Astrocyte of the spinal cord (primary cell): ENCODE measurements at regions not wholly inside any gene's neighbourhood (a gene's known extent, or its start where the extent isn't known, plus 50 kb on each side); places are given as distances from the start of the nearest gene placed in this dataset.
"Not testable (repeated sequence)": the region's sequence is repeated elsewhere in the genome, so short reads cannot be mapped to it uniquely, and the experiment has no call there.

Experiments used
- DNase-seq: peaks from one replicate; pipeline ENCODE4 v3.0.0; 2011; ENCODE audit warnings: low read depth, low spot score
- H3K4me3 ChIP-seq: 2 replicates; pipeline ENCODE4 v1.5.1; 2011; ENCODE audit warnings: low read depth, mild to moderate bottlenecking, low read length, moderate library complexity
- CTCF ChIP-seq: IDR thresholded peaks from 2 replicates; pipeline ENCODE4 v1.5.1; 2012; ENCODE audit warnings: low read depth, mild to moderate bottlenecking, low read length, inconsistent platforms
- in situ Hi-C: cut with HindIII; loops from 2 replicates; pipeline ENCODE4 v1.10.0; 2017; ENCODE audit warnings: low sequenced_read_pairs

GRCh38 chr5:163953901-163954300 lies 448.5 kb downstream of the MAT2B start:
- no peak for DNase-seq
- H3K4me3 ChIP-seq, result no peak overlapping the region
- no peak for TF ChIP-seq CTCF
- in situ Hi-C loops, result no loop called here

GRCh38 chr5:163961230-163961629 lies 455.8 kb downstream of the MAT2B start:
- H3K4me3 ChIP-seq, in situ Hi-C loops, DNase-seq: not testable (repeated sequence)

- no peak overlapping the region for H3K4me3 ChIP-seq
- in situ Hi-C loops, result no loop called here
- no peak for TF ChIP-seq CTCF
- no peak for DNase-seq
These were observed 458.5 kb downstream of the MAT2B start for GRCh38 chr5:163963881-163964280.

GRCh38 chr5:163964671-163965070 lies 459.3 kb downstream of the MAT2B start:
- in situ Hi-C loops, result no loop called here

GRCh38 chr5:163967268-163967667 lies 461.8 kb downstream of the MAT2B start:
- no peak for DNase-seq

More at GRCh38 chr5:163964671-163965070, 459.3 kb downstream of the MAT2B start:
- TF ChIP-seq CTCF, result no peak
- H3K4me3 ChIP-seq, result no peak overlapping the region
- peak; percentile 9 for DNase-seq

GRCh38 chr5:163968651-163969050 lies 463.2 kb downstream of the MAT2B start:
- in situ Hi-C loops, result no loop called here
- no peak for DNase-seq
- no peak for TF ChIP-seq CTCF
- H3K4me3 ChIP-seq, result no peak overlapping the region

More at GRCh38 chr5:163967268-163967667, 461.8 kb downstream of the MAT2B start:
- no peak for TF ChIP-seq CTCF
- in situ Hi-C loops, result no loop called here
- H3K4me3 ChIP-seq, result no peak overlapping the region

- in situ Hi-C loops, result no loop called here
- H3K4me3 ChIP-seq, result no peak overlapping the region
- no peak for TF ChIP-seq CTCF
- no peak for DNase-seq
These were observed 471.3 kb downstream of the MAT2B start for GRCh38 chr5:163976696-163977095.
